Body of pancreas (tissue), 4 donors: ENCODE measurements at regions not wholly inside any gene's neighbourhood (a gene's known extent, or its start where the extent isn't known, plus 50 kb on each side); places are given as distances from the start of the nearest gene placed in this dataset.

Experiments used
- ATAC-seq: fragments of 150-250 bp; one replicate; pipeline ENCODE4 v1.9.1; 2016
- DNase-seq, 4 donors: peaks; one replicate each; pipeline ENCODE4 v3.0.0-alpha.2; 2019
- H3K27ac ChIP-seq, 4 donors: fragments of 200-600 bp; sonication (generic); 1 replicate in 3 of 4; 2 replicates in 1 of 4; pipeline versions ENCODE4 v1.5.1 to v1.6.1; 2016 to 2019; ENCODE audit warnings: mild to moderate bottlenecking in 1 of 4, mixed read lengths in 1 of 4, moderate library complexity in 1 of 4
- H3K27me3 ChIP-seq, 2 donors: fragments of 200-600 bp; sonication (generic); one replicate each; pipeline ENCODE4 v1.6.0; 2016; ENCODE audit warnings: mild to moderate bottlenecking in 1 of 2
- H3K36me3 ChIP-seq, 2 donors: fragments of 200-600 bp; sonication (generic); replicated peaks in 1 of 2; 2 replicates each; pipeline ENCODE4 v1.5.1; 2016; ENCODE audit warnings: low read depth in 2 of 2; ENCODE audit not compliant: insufficient read depth in 1 of 2
- H3K4me1 ChIP-seq: fragments of 200-600 bp; sonication (generic); one replicate; pipeline ENCODE4 v1.6.0; 2016
- H3K4me3 ChIP-seq, 2 donors: fragments of 200-600 bp; sonication (generic); 1 replicate in 1 of 2; 2 replicates in 1 of 2; pipeline ENCODE4 v1.5.1; 2016 to 2019
- H3K9me3 ChIP-seq, 3 donors: fragments of 200-600 bp; sonication (generic); 1 replicate in 2 of 3; 2 replicates in 1 of 3; pipeline ENCODE4 v1.5.1; 2016
- POLR2A ChIP-seq, 3 donors: fragments of 450-650 bp; IDR thresholded peaks; one replicate each; pipeline ENCODE4 v1.6.1; 2016; ENCODE audit warnings: antibody characterized with exemption in 3 of 3, mild to moderate bottlenecking in 2 of 3
- WGBS, 2 donors: methylation state at CpG; one replicate each; pipeline ENCODE4 v1.1.5; 2017; 5-methylcytosine and 5-hydroxymethylcytosine counted together
- intact Hi-C: fragments of 100-400 bp; cut with DNase I; formaldehyde crosslinking; loops from one replicate; pipeline ENCODE4 v1.15.1; 2023
- TF ChIP-seq, protein P1 (sequence below), 7 experiments: fragments of 450-650 bp in 4 of 7; fragments of 200-600 bp in 3 of 7; sonication (generic) in 3 of 7; IDR thresholded peaks; one replicate each; pipeline ENCODE4 v1.5.1; 2016 to 2019; ENCODE audit warnings: antibody characterized with exemption in 7 of 7

DNA sequence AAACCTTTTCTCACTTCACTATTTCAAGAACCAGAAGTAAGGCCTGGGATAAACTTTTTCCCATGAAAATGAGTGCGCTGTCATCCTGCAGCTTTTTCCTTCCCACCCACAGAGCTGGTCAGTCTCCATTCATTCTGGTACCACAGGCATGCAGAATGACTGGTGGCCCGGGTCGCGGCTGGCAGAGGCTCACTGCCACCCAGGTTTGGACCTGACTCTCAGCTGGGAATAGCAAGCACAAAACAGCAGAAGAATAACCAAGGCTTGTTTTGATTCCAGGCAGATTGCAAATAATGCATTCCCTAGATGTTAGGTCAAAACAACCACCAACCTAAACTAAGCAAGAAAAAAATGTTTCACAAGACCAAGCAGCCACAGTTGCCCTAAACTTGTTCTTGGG, 190.5 kb upstream of the NRP1 start:
- intact Hi-C loops, result no loop called here
- peak in 1 of 4 donors; percentile 12 for DNase-seq
- H3K27ac ChIP-seq, result no peak overlapping the region

DNA sequence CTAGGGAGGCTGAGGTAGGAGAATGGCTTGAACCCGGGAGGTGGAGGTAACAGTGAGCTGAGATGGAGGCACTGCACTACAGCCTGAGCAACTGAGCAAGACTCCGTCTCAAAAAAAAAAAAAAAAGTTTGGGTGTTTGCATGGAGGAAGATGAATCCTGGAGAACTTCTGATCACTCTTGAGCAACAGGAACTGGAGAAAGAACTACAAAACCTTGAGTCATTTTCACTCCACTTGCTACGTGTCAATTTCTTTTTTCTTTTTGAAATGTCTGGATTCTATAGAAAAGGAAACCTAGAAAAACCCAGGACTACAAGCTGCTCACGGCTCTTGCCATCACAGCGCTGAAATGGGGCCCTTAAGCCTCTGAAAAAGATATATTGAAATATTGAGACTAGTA, 189.6 kb upstream of the NRP1 start:
- Histone ChIP-seq H3K27ac (no peak overlapping the region), H3K36me3 (no peaks in the 10 kb centered on the region), H3K27me3 (no peaks in the 10 kb centered on the region), H3K4me1 (peaks cover 4% of the 10 kb centered on the region), H3K9me3 (no peaks in the 10 kb centered on the region), H3K4me3 (no peak overlapping the region)
- no peak for TF ChIP-seq POLR2A (IDR thresholded peaks at IDR 0.05)
- TF ChIP-seq, protein P1, sequence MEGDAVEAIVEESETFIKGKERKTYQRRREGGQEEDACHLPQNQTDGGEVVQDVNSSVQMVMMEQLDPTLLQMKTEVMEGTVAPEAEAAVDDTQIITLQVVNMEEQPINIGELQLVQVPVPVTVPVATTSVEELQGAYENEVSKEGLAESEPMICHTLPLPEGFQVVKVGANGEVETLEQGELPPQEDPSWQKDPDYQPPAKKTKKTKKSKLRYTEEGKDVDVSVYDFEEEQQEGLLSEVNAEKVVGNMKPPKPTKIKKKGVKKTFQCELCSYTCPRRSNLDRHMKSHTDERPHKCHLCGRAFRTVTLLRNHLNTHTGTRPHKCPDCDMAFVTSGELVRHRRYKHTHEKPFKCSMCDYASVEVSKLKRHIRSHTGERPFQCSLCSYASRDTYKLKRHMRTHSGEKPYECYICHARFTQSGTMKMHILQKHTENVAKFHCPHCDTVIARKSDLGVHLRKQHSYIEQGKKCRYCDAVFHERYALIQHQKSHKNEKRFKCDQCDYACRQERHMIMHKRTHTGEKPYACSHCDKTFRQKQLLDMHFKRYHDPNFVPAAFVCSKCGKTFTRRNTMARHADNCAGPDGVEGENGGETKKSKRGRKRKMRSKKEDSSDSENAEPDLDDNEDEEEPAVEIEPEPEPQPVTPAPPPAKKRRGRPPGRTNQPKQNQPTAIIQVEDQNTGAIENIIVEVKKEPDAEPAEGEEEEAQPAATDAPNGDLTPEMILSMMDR (IDR thresholded peaks at IDR 0.05), result no peak
- no peak for DNase-seq
- no peak for ATAC-seq
- WGBS, 2 donors, result 84 to 94% methylated on average over 5 of the region's 5 CpGs
- intact Hi-C loops, result no loop called here

More for the DNA sequence above, 190.5 kb upstream of the NRP1 start:
- ATAC-seq, result no peak
- TF ChIP-seq, protein P1 (IDR thresholded peaks at IDR 0.05), result no peak
- no peak for TF ChIP-seq POLR2A (IDR thresholded peaks at IDR 0.05)
- Histone ChIP-seq H3K36me3 (no peaks in the 10 kb centered on the region), H3K27me3 (no peaks in the 10 kb centered on the region), H3K4me1 (peaks cover 4% of the 10 kb centered on the region), H3K4me3 (no peak overlapping the region), H3K9me3 (no peaks in the 10 kb centered on the region)
- 42 to 70% methylated on average over 4 of the region's 4 CpGs for WGBS, 2 donors

DNA sequence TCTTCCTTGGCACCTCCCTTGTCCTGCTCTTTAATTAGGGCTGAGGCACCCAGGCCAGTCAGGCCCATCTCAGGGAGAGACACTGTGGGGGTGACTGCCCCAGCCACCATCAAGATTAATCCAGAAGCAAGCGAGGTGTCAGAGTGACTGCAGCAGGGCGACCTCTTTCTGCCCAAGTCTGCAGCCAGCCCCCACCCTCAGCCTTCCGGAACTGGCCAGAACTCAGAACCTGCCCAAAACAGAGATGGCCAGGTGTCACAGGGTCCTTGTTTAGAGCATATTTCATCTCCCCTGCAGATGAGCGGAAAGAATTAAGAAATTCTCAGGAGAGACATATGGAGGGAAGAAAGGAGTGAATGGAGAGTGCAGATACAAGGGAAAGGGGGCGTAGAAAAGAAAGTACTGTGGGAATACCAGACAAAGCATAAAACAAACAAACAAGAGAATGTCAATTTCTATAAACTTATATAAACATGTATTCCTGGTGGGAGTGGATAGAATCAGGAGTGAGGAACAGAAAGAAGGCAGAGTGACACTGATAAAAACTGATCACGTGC, 188.8 kb upstream of the NRP1 start:
- Histone ChIP-seq H3K27ac (no peak overlapping the region), H3K4me1 (peaks cover 4% of the 10 kb centered on the region), H3K4me3 (no peak overlapping the region), H3K36me3 (no peaks in the 10 kb centered on the region), H3K27me3 (no peaks in the 10 kb centered on the region), H3K9me3 (no peaks in the 10 kb centered on the region)
- intact Hi-C loops, result no loop called here
- TF ChIP-seq, protein P1 (IDR thresholded peaks at IDR 0.05), result no peak
- no peak for TF ChIP-seq POLR2A (IDR thresholded peaks at IDR 0.05)
- ATAC-seq (no peak), DNase-seq (no peak)
- 86 to 90% methylated on average over 6 of the region's 6 CpGs for WGBS, 2 donors

DNA sequence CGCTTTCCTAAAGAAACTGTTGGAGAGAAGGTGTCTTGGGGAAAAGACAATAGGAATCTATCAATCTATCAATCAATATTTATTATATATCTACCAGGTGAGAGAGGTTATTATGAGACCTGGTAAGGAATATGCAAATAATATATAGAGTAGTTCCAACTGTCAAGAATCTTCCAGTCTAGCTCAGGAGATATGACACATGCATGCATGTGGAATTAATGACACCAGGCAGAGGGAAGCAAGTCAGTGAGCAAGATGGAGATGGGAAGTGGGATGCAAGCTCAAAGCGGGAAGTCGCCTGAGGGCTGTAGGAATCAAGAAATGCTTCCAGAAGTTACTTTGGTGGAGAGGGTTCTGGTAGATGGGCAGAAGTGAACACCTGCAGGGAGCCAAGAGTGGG, 187.4 kb upstream of the NRP1 start:
- no peak overlapping the region for H3K27ac ChIP-seq
- H3K4me1 ChIP-seq, result peaks cover 4% of the 10 kb centered on the region
- no peak for ATAC-seq
- H3K9me3 ChIP-seq, result no peaks in the 10 kb centered on the region
- WGBS, 2 donors, result 93 to 96% methylated on average over 3 of the region's 3 CpGs
- intact Hi-C loops, result no loop called here
- no peak for DNase-seq
- TF ChIP-seq POLR2A (IDR thresholded peaks at IDR 0.05), result no peak
- TF ChIP-seq, protein P1 (IDR thresholded peaks at IDR 0.05), result no peak
- no peak overlapping the region for H3K4me3 ChIP-seq
- no peaks in the 10 kb centered on the region for H3K36me3 ChIP-seq
- no peaks in the 10 kb centered on the region for H3K27me3 ChIP-seq

DNA sequence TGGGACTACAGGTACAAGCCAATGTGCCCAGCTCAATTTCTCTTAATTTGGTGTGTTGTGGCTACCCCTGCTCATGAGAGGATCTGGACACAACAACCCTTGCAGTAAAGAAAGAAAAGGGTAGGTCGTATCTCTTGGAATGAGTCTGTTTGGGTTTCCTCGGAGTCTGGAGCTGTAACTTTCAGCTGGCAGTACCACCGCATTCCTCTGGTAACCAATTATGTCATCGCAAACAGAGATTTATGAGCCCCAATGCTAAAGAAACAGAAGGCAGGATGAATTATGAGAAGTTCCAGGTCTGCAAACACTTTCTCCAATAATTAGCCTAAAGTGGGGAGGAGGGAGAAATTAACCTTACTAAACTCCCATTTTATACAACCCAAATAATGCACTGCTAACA, 186.6 kb upstream of the NRP1 start:
- no peaks in the 10 kb centered on the region for H3K36me3 ChIP-seq
- no peak overlapping the region for H3K4me3 ChIP-seq
- no peaks in the 10 kb centered on the region for H3K9me3 ChIP-seq
- peak overlapping the region in 1 of 4 donors; percentile 37 for H3K27ac ChIP-seq
- H3K27me3 ChIP-seq, result no peaks in the 10 kb centered on the region
- intact Hi-C loops, result no loop called here
- DNase-seq (no peak), ATAC-seq (peak; percentile 48)
- TF ChIP-seq, protein P1 (IDR thresholded peaks at IDR 0.05), result peak in 2 of 7 experiments; percentile 12 to 14
- TF ChIP-seq POLR2A (IDR thresholded peaks at IDR 0.05), result no peak
- 14 to 27% methylated on average over 4 of the region's 4 CpGs for WGBS, 2 donors
- H3K4me1 ChIP-seq, result peaks cover 4% of the 10 kb centered on the region
